ENCODE measurements at regions not wholly inside any gene's neighbourhood (a gene's known extent, or its start where the extent isn't known, plus 50 kb on each side); places are given as distances from the start of the nearest gene placed in this dataset.

DNA sequence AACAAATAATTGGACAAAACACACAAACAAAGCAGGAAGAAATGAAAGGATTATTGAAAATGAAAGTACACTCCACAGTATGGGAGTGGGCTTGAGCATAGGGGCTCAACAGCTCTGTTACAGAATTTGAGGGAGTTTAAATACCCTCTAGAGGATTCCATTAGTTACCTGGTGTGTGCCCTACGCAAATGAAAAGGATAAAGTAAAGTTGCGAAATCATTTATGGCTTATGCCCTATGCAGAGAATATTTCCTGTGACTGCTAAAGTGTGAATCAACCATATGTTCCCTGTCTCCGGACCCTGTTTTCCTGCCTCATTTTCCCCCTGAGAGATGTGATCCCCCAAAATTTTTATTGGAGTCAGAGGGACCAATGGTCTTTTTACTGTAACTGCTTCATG lies 634.6 kb upstream of the CNTNAP2 start:
- TF ChIP-seq CTCF (conservative IDR thresholded peaks at IDR 0.05; ENCODE audit: low read length) (no peak), EZH2phosphoT487 (IDR thresholded peaks at IDR 0.05; ENCODE audit: borderline replicate concordance, low read depth, low read length) (no peak)

Data from OCI-LY7 (cell line).